GM21529 (cell line): ENCODE measurements at regions not wholly inside any gene's neighbourhood (a gene's known extent, or its start where the extent isn't known, plus 50 kb on each side); places are given as distances from the start of the nearest gene placed in this dataset.

ENCODE experiments used
- ATAC-seq: cut with Tn5 transposase; IDR thresholded peaks from one replicate; pipeline ENCODE4 v1.9.1; 2021; ENCODE audit not compliant: unreplicated experiment

DNA sequence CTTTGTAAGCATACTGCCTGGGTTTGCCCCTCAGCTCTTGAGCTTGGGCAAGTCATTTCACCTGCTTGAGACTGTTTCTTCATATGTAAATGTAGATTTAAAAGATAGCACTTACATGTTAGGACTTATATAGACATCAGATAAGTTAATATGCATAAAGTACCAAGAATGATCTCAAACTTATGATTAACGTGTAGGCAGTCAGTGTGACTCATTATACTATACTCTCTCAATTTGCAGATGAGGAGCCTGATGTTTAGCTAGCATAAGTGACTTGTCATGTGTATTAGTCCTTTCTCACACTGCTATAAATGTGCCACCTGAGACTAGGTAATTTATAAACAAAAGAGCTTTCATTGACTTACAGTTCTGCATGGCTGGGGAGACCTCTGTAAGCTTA, 690.5 kb downstream of the KCNJ2 start:
- no peak for ATAC-seq

DNA sequence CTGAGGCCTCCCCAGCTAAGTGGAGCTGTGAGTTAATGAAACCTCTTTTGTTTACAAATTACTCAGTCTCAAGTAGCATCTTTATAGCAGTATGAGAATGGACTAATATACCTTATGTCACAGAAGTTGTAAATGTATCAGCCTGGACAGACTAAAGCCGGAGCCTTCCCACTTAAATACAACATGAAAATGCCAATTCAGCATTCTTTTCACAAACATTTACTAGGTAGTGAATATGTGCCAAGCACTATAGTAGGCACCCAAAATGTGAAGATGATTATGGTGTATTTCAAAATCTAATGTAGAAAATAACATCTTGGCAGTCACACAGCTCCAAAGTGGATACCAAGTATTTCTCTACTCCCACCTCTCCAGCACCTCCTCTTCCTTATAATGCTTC, 693.0 kb downstream of the KCNJ2 start:
- no peak for ATAC-seq

- ATAC-seq = no peak
These were observed 694.3 kb downstream of the KCNJ2 start for GRCh38 chr17:70863436-70864248.

DNA sequence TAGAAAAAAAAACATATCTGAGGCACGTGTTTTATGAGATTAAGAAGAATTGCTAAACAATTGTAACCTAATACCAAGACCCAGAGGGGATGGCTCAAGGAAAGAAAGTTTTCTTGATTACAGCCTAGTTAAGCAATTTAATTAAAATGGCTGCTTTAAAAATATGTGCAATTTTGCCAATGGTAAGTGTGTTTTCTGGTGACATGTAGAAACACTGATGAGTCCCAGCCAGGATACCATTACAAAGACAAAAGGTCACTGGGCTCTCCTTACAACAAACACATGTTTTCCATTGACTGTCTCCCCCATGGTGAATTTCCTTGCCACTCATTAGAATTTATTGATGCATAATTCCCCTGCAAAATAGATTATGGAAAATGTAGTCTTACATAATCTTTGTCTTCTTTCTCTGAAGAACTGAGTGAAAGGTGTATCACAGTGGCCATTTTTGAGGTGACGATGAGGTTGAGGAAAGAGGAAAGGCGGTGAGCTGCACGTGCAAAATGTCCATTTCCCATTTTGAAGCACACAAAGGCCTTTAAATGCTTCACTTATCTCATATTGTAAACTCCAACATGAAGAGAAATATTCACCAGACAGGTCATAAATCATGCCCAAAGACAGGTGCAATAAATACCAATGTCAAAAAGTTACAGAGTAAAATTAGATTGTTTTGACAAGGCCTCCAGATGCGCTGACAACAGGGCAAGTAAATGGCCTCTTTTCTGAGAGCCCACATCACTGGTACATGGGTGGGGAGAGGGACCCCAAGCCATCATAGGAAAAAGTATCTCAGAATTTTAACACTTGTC, 696.9 kb downstream of the KCNJ2 start:
- ATAC-seq = no peak

- no peak for ATAC-seq
These were observed 698.8 kb downstream of the KCNJ2 start for GRCh38 chr17:70868149-70868548.

DNA sequence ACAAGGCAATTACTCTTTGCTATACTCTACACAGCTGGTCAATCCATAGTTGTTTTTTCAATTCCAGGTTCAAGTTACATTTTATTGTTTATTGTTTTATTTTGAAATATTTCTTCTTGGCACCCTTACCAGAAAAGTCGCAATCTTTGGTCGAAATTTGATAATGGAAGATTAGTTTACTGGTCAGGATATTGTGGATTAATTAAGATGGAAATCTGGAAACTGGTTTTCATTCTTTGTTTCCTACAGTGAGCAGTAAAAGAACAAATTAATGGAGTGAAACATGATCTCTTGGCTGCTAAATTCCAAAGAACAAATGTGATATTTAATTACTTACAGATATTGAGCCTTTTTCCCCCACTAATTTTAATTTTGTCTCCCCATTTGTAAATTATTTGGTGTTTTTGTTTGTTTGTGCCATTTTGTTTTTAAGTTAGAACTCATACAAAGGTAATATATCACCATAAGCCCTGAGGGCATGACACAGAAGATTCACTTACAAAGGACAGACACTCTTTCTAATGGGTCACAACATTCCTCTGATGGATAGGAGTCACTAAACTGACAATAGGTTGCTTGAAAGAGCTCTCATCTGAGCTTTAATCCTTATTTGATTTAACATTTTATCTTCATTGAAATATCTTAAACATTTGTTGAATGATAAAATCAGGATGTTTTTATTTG, 700.2 kb downstream of the KCNJ2 start:
- ATAC-seq = no peak

- ATAC-seq = no peak
These were observed 702.0 kb downstream of the KCNJ2 start for GRCh38 chr17:70871180-70871818.

- ATAC-seq = no peak
These were observed 702.8 kb downstream of the KCNJ2 start for GRCh38 chr17:70872103-70872502.

DNA sequence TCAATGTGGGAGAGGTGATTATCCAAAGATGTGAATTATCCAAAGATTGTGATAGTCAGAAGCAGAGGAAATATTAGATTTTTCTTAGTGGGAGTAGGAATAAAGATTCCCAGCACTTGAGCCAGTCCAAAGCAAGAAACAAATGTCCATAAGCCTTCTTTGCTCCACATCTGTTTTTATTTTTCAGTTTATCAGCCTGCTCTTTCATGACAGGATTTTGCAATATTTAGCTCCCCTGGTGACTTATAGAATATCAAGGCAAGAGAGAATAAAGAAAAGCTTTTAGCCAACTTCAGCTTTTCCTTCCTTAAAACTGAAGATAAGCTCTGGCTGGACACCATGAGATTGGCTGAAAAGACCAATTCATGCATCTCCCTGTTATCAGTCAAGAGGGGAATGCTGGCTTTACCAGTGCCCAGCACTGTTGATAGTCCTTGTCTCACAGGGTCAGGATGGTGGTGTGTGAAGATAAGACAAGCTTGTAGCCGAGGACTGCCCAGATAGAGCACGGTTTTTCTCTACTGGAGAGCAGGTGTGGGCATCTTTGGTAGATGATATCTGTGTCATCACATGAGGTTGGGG, 706.5 kb downstream of the KCNJ2 start:
- no peak for ATAC-seq

- ATAC-seq = no peak
These were observed 709.5 kb downstream of the KCNJ2 start for GRCh38 chr17:70878879-70879278.

GRCh38 chr17:70879401-70879800, 710.1 kb downstream of the KCNJ2 start:
- ATAC-seq = no peak

- ATAC-seq = no peak
These were observed 711.8 kb downstream of the KCNJ2 start for GRCh38 chr17:70881093-70881492.

DNA sequence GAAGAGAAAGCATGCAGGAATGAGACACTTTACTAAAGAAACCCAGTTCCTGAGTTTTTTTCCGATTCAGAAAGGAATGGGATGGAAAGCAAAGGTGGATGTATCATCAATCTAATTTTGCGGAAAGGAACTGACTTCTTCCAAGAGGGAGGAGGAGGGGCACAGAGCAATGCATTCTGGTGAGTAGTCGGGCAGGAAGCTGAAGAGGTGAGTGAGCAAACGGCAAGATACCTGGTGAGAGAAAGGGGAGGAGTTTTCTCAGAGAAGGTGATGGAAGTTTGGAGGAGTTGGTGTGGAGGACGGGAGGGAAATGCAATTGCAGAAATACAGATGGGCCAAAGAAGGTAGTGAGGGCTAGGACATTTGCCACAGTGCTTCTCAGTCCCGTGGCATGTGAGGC, 713.2 kb downstream of the KCNJ2 start:
- ATAC-seq = no peak

GRCh38 chr17:70886648-70887047, 717.3 kb downstream of the KCNJ2 start:
- no peak for ATAC-seq

- ATAC-seq = no peak
These were observed 719.0 kb downstream of the KCNJ2 start for GRCh38 chr17:70888324-70888723.

- no peak for ATAC-seq
These were observed 722.0 kb downstream of the KCNJ2 start for GRCh38 chr17:70891306-70891705.

- ATAC-seq = no peak
These were observed 723.2 kb downstream of the KCNJ2 start for GRCh38 chr17:70892527-70892926.

DNA sequence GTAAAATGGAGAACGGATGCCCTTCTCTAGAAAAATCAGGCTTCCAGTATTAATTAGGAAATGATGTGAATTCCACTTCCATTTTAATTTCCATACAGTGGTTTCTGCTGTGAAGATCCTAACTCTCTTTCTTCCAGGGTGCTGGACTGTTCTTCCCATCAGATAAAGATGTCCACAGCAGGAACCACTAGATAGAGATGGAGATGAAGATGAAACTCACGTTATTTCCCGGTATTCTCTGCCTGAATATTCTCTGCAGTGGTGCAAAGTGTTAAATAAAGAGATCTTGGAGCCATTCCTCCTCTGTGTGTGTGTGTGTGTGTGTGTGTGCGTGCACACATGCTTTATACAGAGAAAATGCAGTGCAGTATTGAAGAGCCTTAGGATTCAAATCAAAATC, 727.5 kb downstream of the KCNJ2 start:
- ATAC-seq = no peak

GRCh38 chr17:70897446-70897845, 728.1 kb downstream of the KCNJ2 start:
- ATAC-seq = no peak

- no peak for ATAC-seq
These were observed 732.5 kb downstream of the KCNJ2 start for GRCh38 chr17:70901870-70902269.

- ATAC-seq = no peak
These were observed 736.5 kb downstream of the KCNJ2 start for GRCh38 chr17:70905796-70906195.
